GM18867 (cell line): ENCODE measurements at regions not wholly inside any gene's neighbourhood (a gene's known extent, or its start where the extent isn't known, plus 50 kb on each side); places are given as distances from the start of the nearest gene placed in this dataset.

Source experiments
- ATAC-seq: cut with Tn5 transposase; IDR thresholded peaks from one replicate; pipeline ENCODE4 v1.9.1; 2021; ENCODE audit warnings: mild to moderate bottlenecking, moderate library complexity; ENCODE audit not compliant: unreplicated experiment

DNA sequence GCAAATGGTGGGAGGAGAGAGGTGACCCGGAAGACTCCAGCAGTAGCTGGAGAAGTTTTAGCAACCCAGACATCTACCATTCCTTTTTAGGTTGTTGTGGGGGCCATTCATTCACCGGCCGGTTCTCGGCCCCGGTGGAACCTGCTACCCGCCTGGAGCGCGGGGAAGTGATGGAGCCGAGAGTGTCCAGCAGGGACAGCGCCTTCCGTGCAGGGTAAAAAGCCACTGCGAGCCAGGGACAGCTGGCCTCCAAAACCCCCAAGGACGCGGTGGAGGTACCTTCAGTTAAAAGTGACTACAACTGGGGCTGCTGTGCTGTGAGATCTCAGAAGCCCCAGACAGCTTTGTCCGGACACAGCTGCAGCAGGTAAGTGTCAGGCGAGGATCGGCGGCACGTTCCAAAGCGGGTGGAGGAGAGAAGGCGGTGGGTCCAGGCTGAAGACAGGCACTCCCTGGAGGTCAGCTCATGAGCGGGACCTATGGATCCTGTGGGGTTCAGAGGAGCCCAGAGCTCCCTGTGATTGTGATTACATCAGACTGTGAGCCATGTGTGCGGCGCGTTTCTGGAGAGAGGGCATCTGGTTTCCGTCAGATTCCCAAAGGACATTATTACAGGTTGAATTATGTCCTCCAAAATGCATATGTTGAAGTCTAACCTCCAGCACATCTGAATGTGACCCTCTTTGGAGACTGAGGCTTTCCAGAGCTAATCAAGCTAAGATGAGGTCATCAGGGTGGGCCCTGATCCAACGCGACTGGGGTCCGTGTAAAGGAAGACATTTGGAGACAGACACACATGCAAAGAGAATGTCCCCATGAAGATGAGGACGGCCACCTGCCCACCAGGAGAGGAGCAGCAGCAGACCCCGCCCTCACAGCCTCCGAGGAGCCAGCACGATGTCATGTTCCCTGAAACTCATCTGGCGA, 276.3 kb downstream of the EIPR1 start:
- ATAC-seq = no peak

DNA sequence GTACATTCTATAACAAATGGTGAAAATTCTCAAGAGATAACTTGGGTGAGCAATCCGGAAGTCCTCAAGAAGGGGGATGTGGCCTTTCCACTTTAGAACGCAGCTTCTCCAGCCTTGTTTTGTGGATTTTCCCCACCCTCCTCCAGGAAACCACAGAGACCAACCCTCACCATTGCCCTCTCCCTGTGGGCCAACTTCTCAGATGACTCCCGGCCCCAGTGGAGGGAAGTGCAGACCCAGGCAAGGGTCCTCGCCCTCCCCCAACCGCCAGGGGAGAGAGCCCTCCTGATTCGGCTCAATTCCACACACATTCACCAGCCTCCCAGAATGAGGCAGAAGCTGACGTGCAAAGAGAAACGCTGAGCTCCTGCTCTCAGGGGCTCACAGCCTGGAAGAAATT, 277.2 kb downstream of the EIPR1 start:
- ATAC-seq = no peak

DNA sequence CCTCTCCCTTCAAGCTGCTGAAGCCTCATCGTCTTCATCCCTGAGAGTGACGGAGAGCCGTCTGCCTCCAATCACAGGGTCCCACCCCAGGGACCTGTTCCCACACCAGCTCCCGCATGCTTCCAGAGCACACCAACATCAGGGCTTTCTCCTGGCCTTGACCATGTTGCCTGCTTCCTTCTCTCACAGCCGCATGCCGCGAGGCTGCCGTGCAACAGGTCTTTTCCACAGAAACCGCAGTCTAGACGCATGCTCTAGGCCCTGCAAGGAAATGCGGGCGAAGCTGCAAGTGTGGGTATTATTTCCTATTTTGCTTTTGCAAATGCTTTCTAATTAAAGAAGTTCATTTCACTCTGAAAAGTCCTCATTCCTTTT, 277.8 kb downstream of the EIPR1 start:
- ATAC-seq = no peak

DNA sequence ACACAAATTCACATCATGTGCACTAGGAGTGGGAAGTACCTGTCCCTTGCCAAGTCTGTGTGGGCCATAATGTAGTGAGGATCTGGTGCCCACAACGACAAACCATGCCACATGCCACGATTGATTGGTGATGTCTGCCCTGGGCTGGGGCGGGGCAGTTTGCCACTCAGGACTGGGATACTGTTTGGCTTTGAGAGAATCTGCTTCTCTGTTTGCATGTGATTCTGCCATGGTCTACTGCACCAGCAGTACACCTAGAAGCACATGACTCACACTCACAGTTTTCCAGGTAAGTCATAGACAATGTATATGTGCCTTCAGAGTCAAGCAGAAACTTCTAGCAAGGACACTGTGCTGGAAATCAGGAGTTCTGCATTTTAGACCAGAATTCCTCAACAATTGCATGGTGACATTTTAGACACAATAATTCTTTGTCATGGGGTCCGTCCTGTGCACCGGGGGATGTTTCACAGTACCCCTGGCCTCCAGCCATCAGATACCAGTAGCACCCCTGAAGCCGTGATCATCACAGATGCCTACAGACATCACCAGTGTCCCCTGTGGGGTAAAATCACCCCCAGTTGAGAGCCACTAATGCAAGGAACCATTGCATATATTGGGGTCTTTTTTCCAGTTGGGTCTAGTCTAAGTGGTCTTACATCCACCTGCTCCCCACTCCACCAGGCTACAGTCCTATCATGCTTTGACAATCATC, 278.3 kb downstream of the EIPR1 start:
- no peak for ATAC-seq

DNA sequence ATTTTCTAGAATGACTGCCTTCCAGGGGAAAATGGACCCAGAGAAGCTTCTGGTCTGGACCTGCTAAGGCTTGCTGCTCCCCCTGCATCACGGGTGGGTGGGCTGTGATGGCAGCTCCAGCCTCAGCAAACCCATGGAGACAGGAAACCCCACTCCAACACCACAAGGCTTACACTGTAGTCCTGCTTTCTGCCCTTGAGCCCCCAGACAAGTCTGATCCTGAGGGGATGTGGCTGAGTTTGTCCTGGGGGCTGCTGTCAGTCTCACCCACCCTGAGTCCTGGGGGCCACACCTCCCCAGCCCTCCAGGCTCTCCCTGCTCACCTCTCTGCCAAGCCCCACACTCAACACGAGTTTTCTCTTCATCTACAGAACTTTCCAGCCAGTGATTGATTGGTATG, 279.4 kb downstream of the EIPR1 start:
- no peak for ATAC-seq

DNA sequence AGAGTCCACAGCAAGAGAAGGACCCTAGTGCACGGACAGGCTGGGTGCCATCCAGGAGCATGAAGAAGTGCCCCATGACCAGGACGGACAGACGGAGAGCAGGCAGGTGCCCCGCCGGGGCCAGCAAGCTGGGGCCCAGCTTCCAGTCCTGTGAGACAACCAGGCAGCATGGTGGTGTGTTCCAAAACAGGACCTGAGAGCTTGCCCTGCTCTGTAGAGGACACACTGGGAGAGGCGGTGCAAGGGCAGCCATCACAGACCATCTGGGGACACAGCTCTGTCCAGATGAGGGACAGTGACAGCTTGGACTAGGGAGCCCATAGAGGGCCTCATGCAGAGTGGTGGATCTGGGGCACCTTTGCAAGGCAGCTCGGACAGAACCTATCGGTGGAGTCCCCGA, 279.8 kb downstream of the EIPR1 start:
- no peak for ATAC-seq

DNA sequence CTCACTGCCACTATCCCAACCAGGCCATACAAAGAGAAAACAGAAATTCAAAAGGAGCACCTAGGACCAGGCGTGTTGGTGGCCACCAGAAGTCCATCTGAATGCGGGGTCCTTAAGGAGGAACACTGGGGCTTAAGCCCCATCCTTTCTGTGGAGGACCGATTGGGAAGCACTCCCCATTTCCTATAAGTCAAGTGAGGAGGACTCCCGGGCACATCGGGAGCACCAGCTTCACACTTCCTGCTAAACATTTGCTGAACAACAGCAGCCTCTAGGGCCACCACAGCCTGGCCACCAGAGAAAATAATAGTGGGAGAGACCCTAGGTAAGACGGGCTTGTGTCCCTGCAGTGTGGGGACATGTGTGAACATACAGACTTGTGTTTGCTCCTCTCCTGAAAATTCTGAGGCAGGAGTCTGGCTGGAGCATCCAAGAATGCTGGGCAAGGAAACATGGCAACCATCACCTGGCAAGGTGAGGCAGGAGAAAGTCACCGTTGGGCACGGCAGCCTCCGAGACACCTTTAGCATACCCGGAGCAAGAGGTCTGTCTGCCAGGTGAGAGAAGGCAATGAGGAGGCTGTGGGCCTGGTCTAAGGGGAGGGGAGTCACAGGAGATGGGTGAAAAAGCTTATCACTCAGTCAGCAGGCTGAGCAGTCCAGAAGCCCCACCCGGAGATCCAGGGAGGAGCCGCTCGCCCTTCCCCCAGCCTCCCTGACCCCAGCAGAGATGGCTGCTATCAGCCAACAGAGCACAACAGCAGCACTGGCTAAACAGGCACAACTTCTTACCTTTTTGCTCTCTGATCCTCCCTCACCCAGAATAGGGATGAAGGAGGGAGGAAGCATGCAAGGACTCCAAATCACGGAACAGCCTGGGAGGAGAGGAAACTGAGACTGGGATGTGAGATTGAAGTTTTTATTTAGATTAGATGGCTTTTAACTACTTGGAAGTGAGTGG, 282.3 kb downstream of the EIPR1 start:
- ATAC-seq = no peak

DNA sequence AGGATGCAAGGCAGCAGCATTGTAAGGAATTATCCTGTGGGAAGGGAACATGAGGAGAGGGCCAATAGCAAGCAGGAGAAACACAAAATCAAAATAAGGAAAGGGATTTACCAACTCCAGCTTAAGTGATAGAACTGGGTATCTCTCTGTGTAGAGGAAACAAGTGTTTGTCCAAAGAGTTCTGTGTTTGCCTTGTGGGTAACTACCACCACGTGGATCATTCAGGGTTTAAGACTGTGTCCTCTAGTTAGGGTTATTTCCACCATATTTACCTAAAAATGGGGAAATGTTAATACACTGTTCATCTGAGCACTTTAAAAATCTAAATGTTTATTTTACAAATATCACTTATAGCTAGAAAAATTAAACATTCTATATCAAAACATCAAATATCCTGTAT, 283.3 kb downstream of the EIPR1 start:
- ATAC-seq = no peak

DNA sequence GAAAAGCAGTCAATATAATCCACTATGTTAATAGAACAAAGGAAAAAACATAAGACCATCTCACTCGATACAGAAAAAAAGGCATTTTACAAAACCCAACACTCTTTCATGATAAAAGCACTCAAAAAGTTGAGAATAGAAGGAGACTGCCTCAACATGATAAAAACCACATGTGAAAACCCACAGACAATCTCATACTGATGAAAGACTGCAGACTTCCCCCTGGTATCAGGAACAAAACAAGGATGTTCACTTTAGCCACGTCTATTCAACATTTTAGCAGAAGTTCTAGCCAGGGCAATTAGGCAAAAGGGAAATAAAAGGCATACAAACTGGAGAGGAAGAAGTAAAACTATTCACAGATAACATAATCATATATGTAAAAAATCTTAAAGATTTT, 285.9 kb downstream of the EIPR1 start:
- no peak for ATAC-seq

DNA sequence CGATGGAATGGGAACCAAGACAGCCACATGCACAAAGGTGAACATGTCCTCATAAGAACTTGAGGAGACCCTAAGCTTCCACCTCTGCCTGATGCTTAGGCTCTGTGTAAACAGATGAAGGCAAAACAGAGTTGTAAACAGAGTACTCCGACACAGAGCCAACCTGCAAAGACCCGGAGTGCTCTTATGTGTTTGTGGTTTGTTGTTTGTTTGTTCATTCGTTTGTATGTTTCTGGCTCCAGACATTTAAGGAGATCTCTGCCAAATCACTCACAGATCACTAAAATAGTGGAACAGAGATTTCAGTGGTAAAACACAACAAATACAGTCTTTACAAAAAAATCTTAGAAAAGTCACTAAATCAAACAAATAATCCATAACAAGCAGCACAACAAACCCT, 294.9 kb downstream of the EIPR1 start:
- ATAC-seq = no peak

DNA sequence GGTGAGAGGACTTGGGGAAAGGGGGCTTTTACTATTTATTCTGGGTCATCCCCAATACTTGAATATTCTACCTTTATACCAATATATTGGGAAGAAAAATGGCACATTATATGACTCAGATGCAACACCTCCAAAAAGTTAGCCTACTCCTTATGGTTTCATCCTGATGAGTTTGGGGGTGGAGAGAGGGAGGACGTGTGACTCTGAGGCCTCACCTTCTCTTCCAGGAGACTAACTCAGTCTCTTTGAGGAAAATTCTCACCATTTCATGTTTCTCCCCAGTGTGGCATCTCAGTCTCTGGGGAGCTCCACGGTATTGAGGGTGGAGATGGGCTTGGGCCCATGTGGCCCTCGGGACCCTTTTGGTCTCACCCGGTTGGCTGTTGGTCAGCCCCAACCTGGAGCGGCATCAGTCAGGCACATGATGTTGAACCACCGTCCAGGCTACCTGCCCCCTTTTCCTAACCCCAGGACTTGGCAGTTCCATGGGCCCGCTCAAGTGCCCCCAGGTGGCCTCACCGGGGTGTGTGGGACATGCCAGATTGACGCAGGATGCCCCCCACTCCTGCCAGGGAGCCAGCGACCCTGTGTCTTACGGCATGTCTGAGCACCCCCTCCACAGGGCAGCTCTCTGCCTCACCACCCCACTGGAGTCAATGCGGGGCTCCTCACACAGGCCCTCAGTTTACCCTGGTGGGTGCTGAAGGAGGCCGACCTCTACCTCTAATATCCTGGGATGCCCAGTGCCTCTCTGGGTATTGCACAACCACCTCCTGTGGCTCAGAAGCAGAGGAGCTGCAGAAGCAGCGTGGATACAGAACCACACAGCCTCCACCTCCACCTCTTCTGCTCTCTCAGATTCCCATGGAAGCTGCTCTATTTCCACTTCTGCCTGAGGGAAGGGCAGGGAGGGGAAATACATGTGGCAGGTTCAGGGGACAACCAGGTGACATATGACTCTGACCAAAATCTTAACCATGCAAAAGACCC, 297.4 kb downstream of the EIPR1 start:
- ATAC-seq = no peak

DNA sequence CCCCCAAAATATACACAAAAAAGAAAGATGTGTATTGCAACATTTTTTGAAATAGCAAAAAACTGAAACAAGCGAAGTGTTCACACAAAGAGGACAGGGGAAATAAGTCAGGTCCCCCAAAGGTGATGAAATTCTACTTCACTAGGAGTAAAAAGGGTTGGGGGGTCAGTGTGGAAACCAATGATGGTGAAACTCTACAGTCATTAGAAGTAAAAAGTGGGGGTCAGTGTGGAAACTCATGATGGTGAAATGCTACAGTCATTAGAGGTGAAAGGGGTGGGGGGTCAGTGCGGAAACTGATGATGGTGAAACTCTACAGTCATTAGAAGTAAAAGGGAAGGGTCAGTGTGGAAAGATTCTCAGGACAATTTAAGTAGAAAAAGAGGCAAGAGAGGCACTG, 298.2 kb downstream of the EIPR1 start:
- ATAC-seq = no peak

DNA sequence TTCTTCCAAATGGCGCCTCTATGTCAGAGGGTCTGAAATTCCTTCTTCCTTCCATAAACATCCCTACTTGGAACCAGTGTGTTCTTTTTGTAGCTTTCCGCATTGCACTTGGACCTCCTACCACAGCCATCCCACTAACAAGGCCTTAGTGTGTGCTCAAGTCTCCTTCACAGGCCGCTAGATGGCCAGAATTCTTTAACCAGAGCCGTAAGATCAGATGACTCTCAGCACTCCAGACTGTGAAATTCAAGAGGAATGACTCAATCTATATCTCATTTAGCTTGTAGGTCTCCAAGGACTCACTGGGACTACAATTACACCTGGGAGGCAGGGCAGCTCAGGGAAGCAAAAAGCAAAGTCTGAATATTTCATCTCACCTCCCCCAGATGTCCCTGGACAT, 298.9 kb downstream of the EIPR1 start:
- no peak for ATAC-seq

DNA sequence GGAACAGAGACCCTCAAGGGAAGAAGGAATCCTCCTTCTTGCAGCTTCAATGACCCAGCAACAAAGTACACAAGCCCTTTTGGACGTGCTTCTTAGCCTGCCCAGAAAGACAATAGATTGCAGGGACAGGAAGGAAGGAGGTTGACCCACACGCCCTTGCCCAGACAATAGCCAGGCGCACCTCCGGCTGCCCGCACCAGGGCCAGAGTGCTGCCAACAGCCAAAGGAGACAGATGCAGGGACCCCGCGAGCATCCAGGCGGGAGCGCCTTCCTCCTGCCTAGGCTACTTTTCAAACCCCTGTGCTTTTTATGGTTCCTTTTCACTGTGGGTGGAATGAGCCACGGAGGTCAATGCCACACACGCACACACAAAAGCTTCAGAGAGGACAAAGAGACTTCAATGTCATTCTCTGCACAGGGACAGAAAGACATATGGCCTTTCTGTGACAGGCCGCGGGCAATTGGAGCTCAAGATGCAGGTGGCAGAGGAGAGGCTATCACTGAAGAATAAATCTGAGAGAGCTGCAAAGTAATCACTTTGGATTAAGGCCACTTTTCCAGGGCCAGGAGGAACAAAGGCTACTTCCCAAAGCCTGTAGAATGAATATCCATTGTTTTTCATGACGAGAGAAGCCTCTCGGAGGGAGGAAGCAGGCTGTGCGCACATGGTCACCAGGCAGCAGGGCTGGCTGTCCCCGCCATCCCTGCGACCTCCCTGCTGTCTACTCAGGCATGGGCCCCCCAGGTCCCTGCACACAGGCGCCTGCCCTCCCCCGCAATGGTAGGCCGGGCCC, 300.6 kb downstream of the EIPR1 start:
- no peak for ATAC-seq

DNA sequence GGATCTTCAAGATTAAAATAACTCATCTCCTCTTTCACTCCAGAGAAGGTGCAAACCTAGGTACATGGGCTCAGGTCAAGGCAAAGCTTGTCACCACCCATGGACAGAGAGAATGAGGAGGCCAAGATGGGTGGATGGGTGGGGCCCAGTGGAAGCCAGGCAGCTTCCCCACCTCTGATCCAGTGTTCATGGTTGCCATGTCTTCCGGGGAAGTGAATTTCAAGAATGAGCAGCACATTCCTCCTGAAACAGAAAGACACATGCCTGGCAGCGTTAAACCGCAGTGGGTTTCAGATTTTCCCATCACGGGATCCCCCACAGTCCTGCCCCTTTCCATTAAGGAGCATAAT, 301.7 kb downstream of the EIPR1 start:
- no peak for ATAC-seq

DNA sequence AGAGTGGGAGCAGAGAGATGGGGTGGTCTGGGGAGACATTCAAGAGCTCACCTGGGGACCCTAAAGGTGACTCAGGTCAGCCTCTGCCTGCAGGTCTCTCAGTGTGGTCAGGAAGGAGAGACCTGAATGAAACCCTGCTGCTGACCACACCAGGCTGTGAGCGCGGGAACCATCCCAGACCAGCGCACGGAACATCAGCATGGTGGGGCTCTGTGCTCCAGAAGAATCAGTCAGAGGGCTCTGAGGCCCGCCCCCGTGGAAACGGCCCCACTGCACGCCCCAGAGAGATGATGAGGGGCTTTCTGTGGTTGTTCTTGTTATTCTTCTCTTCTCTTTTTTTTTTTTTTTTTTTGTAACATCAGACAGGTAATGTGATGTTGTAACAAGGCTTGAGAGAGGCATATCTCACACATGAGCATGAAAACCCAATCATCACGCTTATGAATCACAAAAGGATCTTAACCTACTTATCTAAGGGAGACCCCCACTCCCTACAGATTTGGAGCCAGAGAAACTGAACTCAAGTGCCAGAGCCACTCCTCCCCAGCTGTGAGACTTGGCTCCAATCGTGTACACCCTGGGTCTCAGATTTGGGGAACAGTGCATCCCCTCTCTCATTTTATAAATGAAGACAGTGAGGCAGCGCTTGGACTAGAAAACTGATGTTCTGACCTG, 302.2 kb downstream of the EIPR1 start:
- ATAC-seq = no peak

DNA sequence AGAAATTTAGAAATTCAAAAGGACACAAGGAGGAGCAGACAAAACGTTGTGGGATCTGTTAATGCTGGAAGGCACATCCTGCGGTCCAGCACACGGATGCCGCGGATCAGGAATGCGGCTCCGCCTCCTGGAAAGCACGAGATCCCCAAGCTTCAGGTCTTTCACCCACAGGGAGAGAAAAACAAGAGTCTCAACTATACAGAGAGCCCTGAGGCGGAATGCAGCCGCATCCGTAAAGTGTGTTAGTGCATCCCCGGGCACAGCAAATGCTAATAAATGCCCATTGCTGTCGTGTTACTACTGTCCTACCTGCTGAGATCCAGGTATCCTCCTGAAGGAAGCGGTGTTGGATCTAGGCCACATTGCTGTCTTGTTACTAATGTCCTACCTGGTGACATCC, 303.9 kb downstream of the EIPR1 start:
- ATAC-seq = no peak

DNA sequence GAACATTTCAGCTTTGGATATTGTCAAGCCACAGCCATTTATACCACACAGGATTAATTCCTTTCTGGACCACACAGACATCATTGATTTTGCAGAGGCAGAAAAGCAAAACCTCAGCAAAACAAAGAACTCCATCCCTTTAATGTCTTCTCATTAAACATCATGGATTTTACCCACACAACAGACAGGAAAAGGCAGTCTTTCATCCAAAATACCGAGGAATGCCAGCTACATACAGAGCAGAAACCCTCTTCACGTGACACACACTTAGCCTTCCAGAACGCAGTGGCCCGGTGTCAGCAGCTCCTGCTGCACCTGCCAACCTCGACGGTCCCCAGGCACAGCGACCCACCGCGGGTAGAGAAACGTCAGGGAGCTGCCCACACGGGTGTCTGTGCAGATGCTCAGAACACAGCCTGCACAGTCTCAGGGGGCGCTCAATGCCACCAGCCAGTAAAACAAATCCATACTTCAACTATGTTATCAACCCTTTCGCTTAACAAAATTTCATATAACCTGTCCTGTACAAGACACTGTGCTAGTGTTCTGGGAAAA, 304.5 kb downstream of the EIPR1 start:
- no peak for ATAC-seq
